H1 (cell line): ENCODE measurements at regions not wholly inside any gene's neighbourhood (a gene's known extent, or its start where the extent isn't known, plus 50 kb on each side); places are given as distances from the start of the nearest gene placed in this dataset.

Experiments used
- CTCF ChIA-PET: fragments of 300-600 bp; sonication (Branson Sonifier 250); formaldehyde crosslinking; loops from one replicate; lab custom pipeline; 2021; ENCODE audit not compliant: partially characterized antibody; lab: Charles Lee
- POLR2A ChIA-PET: fragments of 300-600 bp; sonication (Branson Sonifier 250); formaldehyde crosslinking; loops from one replicate; lab custom pipeline; 2021; ENCODE audit warnings: inconsistent platforms; ENCODE audit not compliant: partially characterized antibody; lab: Charles Lee
- DNase-seq, 2 experiments: peaks; one replicate each; pipeline versions ENCODE4 v3.0.0 to v3.0.0-alpha.2; 2010 to 2022; ENCODE audit warnings: low spot score in 2 of 2, low read depth in 1 of 2, mixed read lengths in 1 of 2
- FAIRE-seq: peaks from 2 replicates; lab custom pipeline; 2011; peaks lifted over from hg19 to GRCh38; lab: Jason Lieb, UNC
- H2AFZ ChIP-seq: 2 replicates; pipeline ENCODE4 v1.8.1; 2012; ENCODE audit warnings: low read length, inconsistent platforms
- H2AK5ac ChIP-seq: 2 replicates; pipeline ENCODE4 v1.6.1; 2013; ENCODE audit warnings: low read depth, low read length
- H2BK120ac ChIP-seq: replicated peaks from 2 replicates; pipeline ENCODE3; 2013; ENCODE audit warnings: low read depth, low read length, inconsistent platforms
- H2BK12ac ChIP-seq: 2 replicates; pipeline ENCODE4 v1.6.1; 2013; ENCODE audit warnings: low read depth, low read length
- H2BK15ac ChIP-seq: 2 replicates; pipeline ENCODE4 v1.6.1; 2013; ENCODE audit warnings: low read length
- H2BK20ac ChIP-seq: 2 replicates; pipeline ENCODE4 v1.6.1; 2013; ENCODE audit warnings: low read length
- H2BK5ac ChIP-seq: 2 replicates; pipeline ENCODE4 v1.6.1; 2013; ENCODE audit warnings: low read depth, low read length
- H3K14ac ChIP-seq: 2 replicates; pipeline ENCODE4 v1.6.1; 2013; ENCODE audit warnings: inconsistent platforms; ENCODE audit not compliant: insufficient read length
- H3K18ac ChIP-seq: 2 replicates; pipeline ENCODE4 v1.6.1; 2013; ENCODE audit warnings: low read length; ENCODE audit errors: extremely low read depth
- H3K23ac ChIP-seq: 2 replicates; pipeline ENCODE4 v1.6.1; 2013; ENCODE audit warnings: inconsistent platforms; ENCODE audit not compliant: insufficient read length
- H3K23me2 ChIP-seq: 2 replicates; pipeline ENCODE4 v1.6.1; 2013; ENCODE audit warnings: low read depth, low read length
- H3K27ac ChIP-seq: 2 replicates; pipeline ENCODE4 v1.6.1; 2011; ENCODE audit warnings: low read depth, low read length, inconsistent platforms
- H3K27me3 ChIP-seq, 4 experiments: replicated peaks in 1 of 4; 1 replicate in 1 of 4; 2 replicates in 3 of 4; pipeline versions ENCODE4 v1.6.1 to v1.8.1; 2011 to 2013; ENCODE audit warnings: low read length in 3 of 4, mild to moderate bottlenecking in 3 of 4, inconsistent platforms in 2 of 4, mixed read lengths in 2 of 4, moderate library complexity in 1 of 4; ENCODE audit not compliant: control insufficient read depth in 3 of 4, insufficient read depth in 3 of 4; ENCODE audit errors: extremely low read depth in 1 of 4
- H3K36me3 ChIP-seq, 4 experiments: 2 replicates each; pipeline versions ENCODE4 v1.6.1 to v1.8.1; 2011 to 2013; ENCODE audit warnings: mild to moderate bottlenecking in 4 of 4, low read length in 3 of 4, moderate library complexity in 2 of 4, control low read depth in 1 of 4, inconsistent platforms in 1 of 4; ENCODE audit not compliant: insufficient read depth in 4 of 4, control insufficient read depth in 2 of 4
- H3K4ac ChIP-seq: replicated peaks from 2 replicates; pipeline ENCODE3; 2013; ENCODE audit warnings: low read length, low read depth, mixed read lengths, inconsistent platforms; ENCODE audit not compliant: insufficient read length
- H3K4me1 ChIP-seq, 4 experiments: replicated peaks in 1 of 4; 1 replicate in 1 of 4; 2 replicates in 3 of 4; pipeline versions ENCODE4 v1.6.1 to v1.8.1; 2011 to 2013; ENCODE audit warnings: low read length in 3 of 4, inconsistent platforms in 2 of 4, mixed read lengths in 1 of 4; ENCODE audit not compliant: insufficient read depth in 4 of 4, control insufficient read depth in 3 of 4
- H3K4me2 ChIP-seq, 2 experiments: 2 replicates each; pipeline versions ENCODE4 v1.6.1 to v1.8.1; 2011 to 2013; ENCODE audit warnings: low read depth in 2 of 2, low read length in 2 of 2, control low read depth in 1 of 2, inconsistent platforms in 1 of 2, mild to moderate bottlenecking in 1 of 2; ENCODE audit not compliant: insufficient read depth in 1 of 2
- H3K4me3 ChIP-seq, 4 experiments: fragments of 200-600, 300-600 bp in 1 of 4; sonication (generic), shearing (Covaris generic), sonication (Bioruptor Twin) in 1 of 4; 2 replicates each; pipeline versions ENCODE4 v1.5.1 to v1.8.1; 2011 to 2016; ENCODE audit warnings: low read length in 4 of 4, low read depth in 3 of 4, control low read depth in 2 of 4, inconsistent platforms in 2 of 4, mild to moderate bottlenecking in 2 of 4, mixed read lengths in 1 of 4, moderate library complexity in 1 of 4; ENCODE audit not compliant: insufficient read depth in 2 of 4; ENCODE audit errors: extremely low read depth in 1 of 4
- H3K56ac ChIP-seq: replicated peaks from 2 replicates; pipeline ENCODE3; 2013; ENCODE audit warnings: low read depth, mild to moderate bottlenecking, mixed read lengths, low read length, inconsistent platforms; ENCODE audit not compliant: insufficient read length
- H3K79me1 ChIP-seq: 2 replicates; pipeline ENCODE4 v1.6.1; 2013; ENCODE audit warnings: low read depth, low read length, control low read depth
- H3K79me2 ChIP-seq, 2 experiments: 2 replicates each; pipeline versions ENCODE4 v1.6.1 to v1.8.1; 2012 to 2013; ENCODE audit warnings: low read length in 2 of 2, mild to moderate bottlenecking in 2 of 2, inconsistent platforms in 1 of 2; ENCODE audit not compliant: insufficient read depth in 2 of 2, control insufficient read depth in 1 of 2
- H3K9ac ChIP-seq, 4 experiments: replicated peaks in 1 of 4; 1 replicate in 1 of 4; 2 replicates in 3 of 4; pipeline versions ENCODE4 v1.6.1 to v1.8.1; 2011 to 2013; ENCODE audit warnings: low read depth in 3 of 4, low read length in 3 of 4, control low read depth in 2 of 4, mild to moderate bottlenecking in 2 of 4, moderate library complexity in 2 of 4, inconsistent platforms in 1 of 4; ENCODE audit errors: extremely low read depth in 1 of 4
- H3K9me3 ChIP-seq, 2 experiments: 2 replicates each; pipeline versions ENCODE4 v1.6.1 to v1.8.1; 2012 to 2013; ENCODE audit warnings: mild to moderate bottlenecking in 2 of 2, moderate library complexity in 2 of 2, control low read depth in 1 of 2, inconsistent platforms in 1 of 2, low read depth in 1 of 2, low read length in 1 of 2, mixed read lengths in 1 of 2; ENCODE audit not compliant: insufficient read depth in 2 of 2
- H4K20me1 ChIP-seq, 2 experiments: replicated peaks in 1 of 2; 2 replicates each; pipeline versions ENCODE3 to v1.8.1; 2011 to 2013; ENCODE audit warnings: inconsistent platforms in 2 of 2, low read length in 2 of 2, mild to moderate bottlenecking in 1 of 2; ENCODE audit not compliant: insufficient read depth in 2 of 2, control insufficient read depth in 1 of 2
- H4K5ac ChIP-seq: 2 replicates; pipeline ENCODE4 v1.6.1; 2013; ENCODE audit warnings: low read length, low read depth, mixed read lengths, inconsistent platforms; ENCODE audit not compliant: insufficient read length
- H4K8ac ChIP-seq: 2 replicates; pipeline ENCODE4 v1.8.0; 2013; ENCODE audit warnings: mild to moderate bottlenecking, moderate library complexity, low read length, inconsistent platforms; ENCODE audit not compliant: insufficient read depth; ENCODE audit errors: extremely low read depth
- H4K91ac ChIP-seq: replicated peaks from 2 replicates; pipeline ENCODE3; 2013; ENCODE audit warnings: low read length, mixed read lengths, inconsistent platforms; ENCODE audit not compliant: insufficient read length
- ASH2L ChIP-seq: fragments of 200-600, 300-600 bp; sonication (generic); IDR thresholded peaks from one replicate; pipeline ENCODE4 v1.7.1; 2017; ENCODE audit warnings: low read length
- BCL11A ChIP-seq, 2 experiments: IDR thresholded peaks; one replicate each; pipeline ENCODE4 v1.6.1; 2011; ENCODE audit warnings: low read depth in 2 of 2, low read length in 2 of 2, mild to moderate bottlenecking in 2 of 2
- CBX5 ChIP-seq: fragments of 300-800, 300-1000 bp; sonication (generic); IDR thresholded peaks from 2 replicates; pipeline ENCODE4 v1.7.1; 2016; ENCODE audit warnings: antibody characterized with exemption, low read length, low read depth
- EP300 ChIP-seq, 2 experiments: IDR thresholded peaks; 1 replicate in 1 of 2; 2 replicates in 1 of 2; pipeline ENCODE4 v1.6.1; 2011 to 2012; ENCODE audit warnings: low read depth in 2 of 2, low read length in 2 of 2, mild to moderate bottlenecking in 2 of 2, borderline replicate concordance in 1 of 2, inconsistent platforms in 1 of 2, moderate library complexity in 1 of 2
- GTF2F1 ChIP-seq: IDR thresholded peaks from 2 replicates; pipeline ENCODE4 v1.6.1; 2012; ENCODE audit warnings: low read depth, low read length, improper control_type of control experiment, borderline replicate concordance
- HDAC2 ChIP-seq, 2 experiments: fragments of 300-600 bp in 1 of 2; sonication (generic) in 1 of 2; IDR thresholded peaks; 2 replicates each; pipeline ENCODE4 v1.6.1; 2011 to 2012; ENCODE audit warnings: low read depth in 2 of 2, low read length in 2 of 2, mild to moderate bottlenecking in 2 of 2, moderate library complexity in 2 of 2, borderline replicate concordance in 1 of 2, inconsistent platforms in 1 of 2
- JUN ChIP-seq: IDR thresholded peaks from 2 replicates; pipeline ENCODE4 v1.6.1; 2011; ENCODE audit warnings: low read depth, mild to moderate bottlenecking, improper control_type of control experiment, low read length
- JUND ChIP-seq: IDR thresholded peaks from 2 replicates; pipeline ENCODE4 v1.6.1; 2011; ENCODE audit warnings: mild to moderate bottlenecking, improper control_type of control experiment, low read length
- KDM4A ChIP-seq: IDR thresholded peaks from one replicate; pipeline ENCODE4 v1.7.1; 2012; ENCODE audit warnings: low read depth, mild to moderate bottlenecking, moderate library complexity, low read length, inconsistent platforms; ENCODE audit not compliant: severe bottlenecking
- POLR2A ChIP-seq, 2 experiments: IDR thresholded peaks; 1 replicate in 1 of 2; 2 replicates in 1 of 2; pipeline ENCODE4 v1.6.1; 2011; ENCODE audit warnings: low read depth in 2 of 2, low read length in 2 of 2, mild to moderate bottlenecking in 2 of 2; ENCODE audit errors: control extremely low read depth in 1 of 2
- SIRT6 ChIP-seq: IDR thresholded peaks from one replicate; pipeline ENCODE4 v1.7.1; 2012; ENCODE audit warnings: low read length, inconsistent platforms
- SP2 ChIP-seq: IDR thresholded peaks from 2 replicates; pipeline ENCODE4 v1.6.1; 2012; ENCODE audit warnings: mild to moderate bottlenecking, low read length, inconsistent platforms
- SRF ChIP-seq: IDR thresholded peaks from 2 replicates; pipeline ENCODE4 v1.6.1; 2011; ENCODE audit warnings: mild to moderate bottlenecking, low read depth, low read length, moderate library complexity
- SUZ12 ChIP-seq: fragments of 200-600 bp; sonication (generic); IDR thresholded peaks from 2 replicates; pipeline ENCODE4 v1.6.1; 2012; ENCODE audit warnings: mild to moderate bottlenecking, inconsistent platforms, low read length, moderate library complexity, mixed read lengths
- YY1 ChIP-seq: IDR thresholded peaks from 2 replicates; pipeline ENCODE4 v1.6.1; 2011; ENCODE audit warnings: low read depth, mild to moderate bottlenecking, low read length
- WGBS, 2 experiments: shearing (Covaris generic) in 1 of 2; methylation state at CpG; one replicate each; pipeline versions ENCODE4 v1.1.6 to v1.1.7; 2013 to 2015; ENCODE audit warnings: low lambda C conversion rate in 2 of 2, mixed read lengths in 2 of 2, inconsistent platforms in 1 of 2, low coverage in 1 of 2, missing lambda C conversion rate in 1 of 2; ENCODE audit not compliant: insufficient replicate concordance in 2 of 2, insufficient coverage in 1 of 2, insufficient read length in 1 of 2; ENCODE audit errors: extremely low coverage in 1 of 2, missing lambda C conversion rate in 1 of 2; 5-methylcytosine and 5-hydroxymethylcytosine counted together

- Histone ChIP-seq H3K18ac (no peak overlapping the region), H3K27ac (no peak overlapping the region), H3K4me1 (peaks cover 0 to 4% (median 0%) of the 10 kb centered on the region in 4 experiments; a peak in 2 of 7 replicates), H3K14ac (no peak overlapping the region), H4K20me1 (no peaks in the 10 kb centered on the region), H3K23ac (no peak overlapping the region), H2BK120ac (no peak overlapping the region), H2BK20ac (no peak overlapping the region), H3K27me3 (no peaks in the 10 kb centered on the region), H2AK5ac (no peak overlapping the region), H4K5ac (no peak overlapping the region), H4K91ac (no peak overlapping the region), H3K23me2 (no peaks in the 10 kb centered on the region), H4K8ac (no peak overlapping the region), H3K9me3 (0 out of 4 replicates have a peak, but pooled peaks cover 0 to 2% of the 10 kb centered on the region in 2 experiments), H2BK12ac (no peak overlapping the region), H3K79me1 (no peaks in the 10 kb centered on the region), H3K79me2 (no peaks in the 10 kb centered on the region), H2BK15ac (no peak overlapping the region), H3K4me3 (no peak overlapping the region), H3K4me2 (no peak overlapping the region), H2BK5ac (no peak overlapping the region), H3K4ac (no peak overlapping the region), H3K56ac (no peak overlapping the region), H3K9ac (no peak overlapping the region), H2AFZ (no peak overlapping the region), H3K36me3 (no peaks in the 10 kb centered on the region)
- FAIRE-seq (no peak), DNase-seq (no peak)
- POLR2A ChIA-PET: no interaction called here
- CTCF ChIA-PET: interaction anchor here (0.7 to 0.9 kb wide), 2 partner anchors 69 to 537 kb away, joined by 4 to 6 read pairs; no protein-coding TSS in a partner anchor
- WGBS, 2 experiments: 76% methylated on average over 2 of the region's 2 CpGs; no CpG with 5 or more reads in 1 of the 2 experiments
- TF ChIP-seq SRF: no peak
- no peak for TF ChIP-seq CBX5
- no peak for TF ChIP-seq HDAC2 (IDR thresholded peaks at IDR 0.05; ENCODE audit: borderline replicate concordance in 1 of 2, low read depth in 2 of 2, low read length in 2 of 2)
- no peak for TF ChIP-seq YY1
- no peak for TF ChIP-seq JUN
- no peak for TF ChIP-seq BCL11A (IDR thresholded peaks at IDR 0.05; ENCODE audit: low read depth in 2 of 2, low read length in 2 of 2)
- TF ChIP-seq SIRT6: no peak
- TF ChIP-seq EP300 (IDR thresholded peaks at IDR 0.05; ENCODE audit: borderline replicate concordance in 1 of 2, low read depth in 2 of 2, low read length in 2 of 2): no peak
- TF ChIP-seq POLR2A (IDR thresholded peaks at IDR 0.05; ENCODE audit: control extremely low read depth in 1 of 2, low read depth in 2 of 2, low read length in 2 of 2): no peak
- TF ChIP-seq ASH2L: no peak
- TF ChIP-seq SP2: no peak
- TF ChIP-seq GTF2F1: no peak
- TF ChIP-seq KDM4A: no peak
- TF ChIP-seq JUND: no peak
- no peak for TF ChIP-seq SUZ12
These were observed 374.8 kb downstream of the EFNA5 start for GRCh38 chr5:107295914-107296313.
